WTC11 (cell line): ENCODE measurements at regions not wholly inside any gene's neighbourhood (a gene's known extent, or its start where the extent isn't known, plus 50 kb on each side); places are given as distances from the start of the nearest gene placed in this dataset.

Source experiments
- ATF3 ChIP-seq: sonication (generic); formaldehyde crosslinking; conservative IDR thresholded peaks from 2 replicates; pipeline ENCODE4 v1.8.1; 2022; ENCODE audit warnings: mild to moderate bottlenecking, missing genetic modification reagents
- ETV6 ChIP-seq: sonication (generic); formaldehyde crosslinking; IDR thresholded peaks from 2 replicates; pipeline ENCODE4 v1.8.1; 2022; ENCODE audit warnings: mild to moderate bottlenecking, missing genetic modification reagents
- NFATC4 ChIP-seq: fragments of 250-450 bp; sonication (Bioruptor Pico); IDR thresholded peaks from 2 replicates; pipeline ENCODE4 v1.9.0; 2021; ENCODE audit warnings: mild to moderate bottlenecking
- ZNF263 ChIP-seq: sonication (generic); formaldehyde crosslinking; IDR thresholded peaks from 2 replicates; pipeline ENCODE4 v1.8.1; 2022; ENCODE audit warnings: low read depth, mild to moderate bottlenecking, moderate library complexity, missing genetic modification reagents
- ZNF416 ChIP-seq: fragments of 250-450 bp; sonication (Bioruptor Pico); IDR thresholded peaks from 2 replicates; pipeline ENCODE4 v1.9.0; 2021; ENCODE audit warnings: mild to moderate bottlenecking, inconsistent platforms
- TF ChIP-seq, protein P1 (sequence below): fragments of 200-600 bp; IDR thresholded peaks from 2 replicates; pipeline ENCODE4 v1.8.0; 2022; ENCODE audit warnings: antibody characterized with exemption

DNA sequence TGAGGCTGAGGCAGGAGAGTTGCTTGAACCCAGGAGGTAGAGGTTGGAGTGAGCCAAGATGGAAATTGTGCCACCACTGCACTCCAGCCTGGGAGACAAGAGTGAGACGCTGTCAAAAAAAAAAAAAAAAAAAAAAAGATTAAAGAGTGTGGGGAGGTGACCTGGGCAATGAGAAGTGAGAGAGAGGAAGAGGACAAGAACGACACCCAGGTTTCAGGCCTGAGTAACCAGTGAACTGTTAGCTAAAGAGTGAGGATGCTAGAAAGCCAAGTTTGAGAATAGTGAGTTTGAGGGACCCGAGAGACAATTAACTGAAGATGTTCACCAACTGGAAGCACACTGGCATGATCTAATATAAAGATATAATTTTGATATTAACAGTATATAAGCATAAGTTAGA is 85.4 kb upstream of the TNFAIP3 start:
- TF ChIP-seq ETV6 (CRISPR knock-in tag) (no peak), ATF3 (CRISPR knock-in tag) (no peak), ZNF416 (CRISPR knock-in tag) (no peak), NFATC4 (CRISPR knock-in tag) (no peak), ZNF263 (CRISPR knock-in tag) (no peak)
- TF ChIP-seq, protein P1, sequence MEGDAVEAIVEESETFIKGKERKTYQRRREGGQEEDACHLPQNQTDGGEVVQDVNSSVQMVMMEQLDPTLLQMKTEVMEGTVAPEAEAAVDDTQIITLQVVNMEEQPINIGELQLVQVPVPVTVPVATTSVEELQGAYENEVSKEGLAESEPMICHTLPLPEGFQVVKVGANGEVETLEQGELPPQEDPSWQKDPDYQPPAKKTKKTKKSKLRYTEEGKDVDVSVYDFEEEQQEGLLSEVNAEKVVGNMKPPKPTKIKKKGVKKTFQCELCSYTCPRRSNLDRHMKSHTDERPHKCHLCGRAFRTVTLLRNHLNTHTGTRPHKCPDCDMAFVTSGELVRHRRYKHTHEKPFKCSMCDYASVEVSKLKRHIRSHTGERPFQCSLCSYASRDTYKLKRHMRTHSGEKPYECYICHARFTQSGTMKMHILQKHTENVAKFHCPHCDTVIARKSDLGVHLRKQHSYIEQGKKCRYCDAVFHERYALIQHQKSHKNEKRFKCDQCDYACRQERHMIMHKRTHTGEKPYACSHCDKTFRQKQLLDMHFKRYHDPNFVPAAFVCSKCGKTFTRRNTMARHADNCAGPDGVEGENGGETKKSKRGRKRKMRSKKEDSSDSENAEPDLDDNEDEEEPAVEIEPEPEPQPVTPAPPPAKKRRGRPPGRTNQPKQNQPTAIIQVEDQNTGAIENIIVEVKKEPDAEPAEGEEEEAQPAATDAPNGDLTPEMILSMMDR: no peak
